A549 (cell line): ENCODE measurements at regions not wholly inside any gene's neighbourhood (a gene's known extent, or its start where the extent isn't known, plus 50 kb on each side); places are given as distances from the start of the nearest gene placed in this dataset.

Source experiments
- ATAC-seq, 2 experiments: fragments of 200-7000 bp in 1 of 2; fragments of >200 bp in 1 of 2; cut with Nextera tagmentation in 1 of 2; cut with Tn5 transposase in 1 of 2; 3 replicates each; pipeline versions ENCODE4 v1.8.0 to v1.9.1; 2018 to 2020; ENCODE audit warnings: mild to moderate bottlenecking in 1 of 2, moderate library complexity in 1 of 2
- CTCF ChIA-PET: fragments of 300-600 bp; sonication (Branson Sonifier 250); formaldehyde crosslinking; extraction: SDS; loops from one replicate; lab custom pipeline; 2021; ENCODE audit warnings: antibody characterized with exemption, inconsistent platforms; lab: Yijun Ruan, JAX
- POLR2A ChIA-PET: fragments of 350-600 bp; formaldehyde crosslinking; extraction: SDS; loops from one replicate; lab custom pipeline; 2021; ENCODE audit warnings: antibody characterized with exemption, inconsistent platforms; lab: Yijun Ruan, JAX
- DNase-seq, 2 experiments: peaks; one replicate each; pipeline versions ENCODE4 v3.0.0 to v3.0.0-alpha.2; 2011 to 2016; ENCODE audit warnings: low read depth in 1 of 2, low spot score in 1 of 2
- FAIRE-seq: peaks from 2 replicates; lab custom pipeline; 2011; peaks lifted over from hg19 to GRCh38; lab: Jason Lieb, UNC
- H3K27ac ChIP-seq, 2 experiments: fragments of >200 bp; sonication (Bioruptor Twin); formaldehyde crosslinking; 3 replicates each; pipeline ENCODE4 v1.5.1; 2016 to 2017
- H3K4me1 ChIP-seq: fragments of >200 bp; sonication (Bioruptor Twin); formaldehyde crosslinking; 3 replicates; pipeline ENCODE4 v1.6.1; 2016
- H3K4me2 ChIP-seq: fragments of >200 bp; sonication (Bioruptor Twin); formaldehyde crosslinking; 3 replicates; pipeline ENCODE4 v1.6.1; 2016
- H3K4me3 ChIP-seq: fragments of >200 bp; sonication (Bioruptor Twin); formaldehyde crosslinking; 3 replicates; pipeline ENCODE4 v1.5.1; 2016
- H3K9me3 ChIP-seq: fragments of >200 bp; sonication (Bioruptor Twin); formaldehyde crosslinking; 3 replicates; pipeline ENCODE4 v1.6.1; 2016
- CBX2 ChIP-seq: fragments of 200-600 bp; sonication (generic); IDR thresholded peaks from 2 replicates; pipeline ENCODE4 v1.6.1; 2016; ENCODE audit warnings: low read depth, mild to moderate bottlenecking, borderline replicate concordance
- CHD2 ChIP-seq: fragments of 150-350 bp; IDR thresholded peaks from 2 replicates; pipeline ENCODE4 v1.6.1; 2014; ENCODE audit warnings: low read length; ENCODE audit not compliant: partially characterized antibody
- CHD4 ChIP-seq: fragments of 200-600 bp; sonication (generic); IDR thresholded peaks from 2 replicates; pipeline ENCODE4 v1.6.1; 2016; ENCODE audit warnings: antibody characterized with exemption, mild to moderate bottlenecking, borderline replicate concordance
- E2F6 ChIP-seq: IDR thresholded peaks from 2 replicates; pipeline ENCODE4 v1.6.1; 2012; ENCODE audit warnings: low read depth, borderline replicate concordance
- EHF ChIP-seq: fragments of 250-450 bp; sonication (Bioruptor Pico); IDR thresholded peaks from 2 replicates; pipeline ENCODE4 v1.5.0; 2020; ENCODE audit warnings: mild to moderate bottlenecking
- ELK1 ChIP-seq: fragments of 150-350 bp; IDR thresholded peaks from 2 replicates; pipeline ENCODE4 v1.6.1; 2014; ENCODE audit warnings: low read depth, mild to moderate bottlenecking, low read length
- ESRRA ChIP-seq: fragments of 150-350 bp; IDR thresholded peaks from 2 replicates; pipeline ENCODE4 v1.6.1; 2014; ENCODE audit warnings: mild to moderate bottlenecking, low read length, borderline replicate concordance
- FOSB ChIP-seq: fragments of 250-450 bp; sonication (Bioruptor Pico); IDR thresholded peaks from 2 replicates; pipeline ENCODE4 v1.5.0; 2020; ENCODE audit warnings: mild to moderate bottlenecking, moderate library complexity
- FOSL2 ChIP-seq, 2 experiments: fragments of 450-650 bp in 1 of 2; fragments of >200 bp in 1 of 2; sonication (Bioruptor Twin) in 1 of 2; formaldehyde crosslinking; IDR thresholded peaks; 2 replicates each; pipeline versions ENCODE4 v1.5.0 to v1.6.1; 2016 to 2020; ENCODE audit warnings: mild to moderate bottlenecking in 1 of 2, moderate library complexity in 1 of 2
- HDAC2 ChIP-seq: fragments of 200-600 bp; sonication (generic); IDR thresholded peaks from 2 replicates; pipeline ENCODE4 v1.6.1; 2016
- HEYL ChIP-seq: fragments of 250-450 bp; sonication (Bioruptor Pico); IDR thresholded peaks from 2 replicates; pipeline ENCODE4 v1.8.0; 2021; ENCODE audit warnings: mild to moderate bottlenecking, moderate library complexity
- HOXA7 ChIP-seq: fragments of 250-450 bp; sonication (Bioruptor Pico); IDR thresholded peaks from 2 replicates; pipeline ENCODE4 v1.5.0; 2020; ENCODE audit warnings: mild to moderate bottlenecking, moderate library complexity
- HOXB13 ChIP-seq: fragments of 250-450 bp; sonication (Bioruptor Pico); IDR thresholded peaks from 2 replicates; pipeline ENCODE4 v1.5.0; 2020; ENCODE audit warnings: low read depth, mild to moderate bottlenecking, moderate library complexity
- HOXB5 ChIP-seq: fragments of 250-450 bp; sonication (Bioruptor Pico); IDR thresholded peaks from 2 replicates; pipeline ENCODE4 v1.5.0; 2020; ENCODE audit warnings: mild to moderate bottlenecking, moderate library complexity
- JUNB ChIP-seq: fragments of >200 bp; sonication (Bioruptor Twin); formaldehyde crosslinking; IDR thresholded peaks from 2 replicates; pipeline ENCODE4 v1.6.1; 2016
- KDM5A ChIP-seq: fragments of 200-600 bp; sonication (generic); IDR thresholded peaks from 2 replicates; pipeline ENCODE4 v1.6.1; 2016; ENCODE audit warnings: antibody characterized with exemption, mild to moderate bottlenecking
- MAX ChIP-seq: IDR thresholded peaks from 2 replicates; pipeline ENCODE4 v1.6.1; 2012
- MAZ ChIP-seq: fragments of 150-350 bp; IDR thresholded peaks from 2 replicates; pipeline ENCODE4 v1.6.1; 2014; ENCODE audit warnings: antibody characterized with exemption, low read depth, low read length, borderline replicate concordance
- PBX3 ChIP-seq: IDR thresholded peaks from 2 replicates; pipeline ENCODE4 v1.6.1; 2012
- RARB ChIP-seq: fragments of 250-450 bp; sonication (Bioruptor Pico); IDR thresholded peaks from 2 replicates; pipeline ENCODE4 v1.8.0; 2021; ENCODE audit warnings: mild to moderate bottlenecking, moderate library complexity
- SMC3 ChIP-seq: fragments of >200 bp; sonication (Bioruptor Twin); formaldehyde crosslinking; IDR thresholded peaks from 3 replicates; pipeline ENCODE4 v1.6.1; 2018; ENCODE audit warnings: inconsistent platforms
- TP53 ChIP-seq: fragments of 250-450 bp; sonication (Bioruptor Pico); IDR thresholded peaks from 2 replicates; pipeline ENCODE4 v1.5.0; 2021; ENCODE audit warnings: mild to moderate bottlenecking, moderate library complexity
- ZC3H11A ChIP-seq: fragments of 450-650 bp; IDR thresholded peaks from 2 replicates; pipeline ENCODE4 v1.6.1; 2014; ENCODE audit warnings: antibody characterized with exemption, mild to moderate bottlenecking
- ZSCAN20 ChIP-seq: fragments of 250-450 bp; sonication (Bioruptor Pico); IDR thresholded peaks from 2 replicates; pipeline ENCODE4 v1.8.0; 2022; ENCODE audit warnings: mild to moderate bottlenecking, moderate library complexity
- WGBS: methylation state at CpG from one replicate; pipeline ENCODE4 v1.1.6; 2017; ENCODE audit errors: missing lambda C conversion rate; 5-methylcytosine and 5-hydroxymethylcytosine counted together
- TF ChIP-seq, protein P1 (sequence below): fragments of 200-600 bp; sonication (generic); IDR thresholded peaks from 2 replicates; pipeline ENCODE4 v1.6.1; 2016; ENCODE audit warnings: antibody characterized with exemption, mild to moderate bottlenecking, moderate library complexity
- TF ChIP-seq, protein P2 (sequence below): fragments of 250-450 bp; sonication (Bioruptor Pico); IDR thresholded peaks from 2 replicates; pipeline ENCODE4 v1.5.0; 2020; ENCODE audit warnings: low read depth, mild to moderate bottlenecking, moderate library complexity

DNA sequence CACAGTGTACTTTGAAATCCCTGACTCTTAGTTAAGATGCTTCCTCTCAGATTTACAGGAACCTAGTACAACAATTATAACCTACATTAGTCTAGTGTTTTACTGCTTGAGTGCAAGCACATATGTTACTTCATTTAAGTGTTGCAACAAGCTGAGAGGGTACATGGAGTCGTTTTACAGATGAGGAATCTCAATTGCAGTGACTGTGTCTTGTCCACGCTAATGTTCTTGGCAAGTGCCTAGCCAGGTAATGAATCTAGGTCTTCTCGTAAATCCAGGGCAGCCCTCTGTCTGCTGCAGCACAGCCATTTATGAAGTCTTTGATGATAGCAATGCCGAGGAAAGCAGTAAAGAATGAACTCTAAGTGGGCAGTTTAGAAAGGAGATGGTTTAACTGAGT lies 384.4 kb upstream of the ARPP21 start:
- DNase-seq (no peak), FAIRE-seq (no peak), ATAC-seq (no peak)
- Histone ChIP-seq H3K4me2 (no peak overlapping the region), H3K4me1 (no peaks in the 10 kb centered on the region), H3K4me3 (no peak overlapping the region), H3K9me3 (no peaks in the 10 kb centered on the region), H3K27ac (no peak overlapping the region)
- ChIA-PET POLR2A (no interaction called here), CTCF (interaction anchor here (0.9 kb wide), 1 partner anchor 641 kb away, joined by 3 read pairs; no protein-coding TSS in a partner anchor)
- TF ChIP-seq HDAC2 = no peak
- no peak for TF ChIP-seq MAZ
- no peak for TF ChIP-seq E2F6
- TF ChIP-seq FOSL2 (IDR thresholded peaks at IDR 0.05) = no peak
- TF ChIP-seq FOSL2 (CRISPR knock-in tag; IDR thresholded peaks at IDR 0.05) = no peak
- TF ChIP-seq CHD4 = no peak
- no peak for TF ChIP-seq MAX
- TF ChIP-seq KDM5A = no peak
- TF ChIP-seq JUNB = no peak
- TF ChIP-seq ESRRA = no peak
- TF ChIP-seq ELK1 = no peak
- TF ChIP-seq FOSB (CRISPR knock-in tag) = no peak
- TF ChIP-seq, protein P1, sequence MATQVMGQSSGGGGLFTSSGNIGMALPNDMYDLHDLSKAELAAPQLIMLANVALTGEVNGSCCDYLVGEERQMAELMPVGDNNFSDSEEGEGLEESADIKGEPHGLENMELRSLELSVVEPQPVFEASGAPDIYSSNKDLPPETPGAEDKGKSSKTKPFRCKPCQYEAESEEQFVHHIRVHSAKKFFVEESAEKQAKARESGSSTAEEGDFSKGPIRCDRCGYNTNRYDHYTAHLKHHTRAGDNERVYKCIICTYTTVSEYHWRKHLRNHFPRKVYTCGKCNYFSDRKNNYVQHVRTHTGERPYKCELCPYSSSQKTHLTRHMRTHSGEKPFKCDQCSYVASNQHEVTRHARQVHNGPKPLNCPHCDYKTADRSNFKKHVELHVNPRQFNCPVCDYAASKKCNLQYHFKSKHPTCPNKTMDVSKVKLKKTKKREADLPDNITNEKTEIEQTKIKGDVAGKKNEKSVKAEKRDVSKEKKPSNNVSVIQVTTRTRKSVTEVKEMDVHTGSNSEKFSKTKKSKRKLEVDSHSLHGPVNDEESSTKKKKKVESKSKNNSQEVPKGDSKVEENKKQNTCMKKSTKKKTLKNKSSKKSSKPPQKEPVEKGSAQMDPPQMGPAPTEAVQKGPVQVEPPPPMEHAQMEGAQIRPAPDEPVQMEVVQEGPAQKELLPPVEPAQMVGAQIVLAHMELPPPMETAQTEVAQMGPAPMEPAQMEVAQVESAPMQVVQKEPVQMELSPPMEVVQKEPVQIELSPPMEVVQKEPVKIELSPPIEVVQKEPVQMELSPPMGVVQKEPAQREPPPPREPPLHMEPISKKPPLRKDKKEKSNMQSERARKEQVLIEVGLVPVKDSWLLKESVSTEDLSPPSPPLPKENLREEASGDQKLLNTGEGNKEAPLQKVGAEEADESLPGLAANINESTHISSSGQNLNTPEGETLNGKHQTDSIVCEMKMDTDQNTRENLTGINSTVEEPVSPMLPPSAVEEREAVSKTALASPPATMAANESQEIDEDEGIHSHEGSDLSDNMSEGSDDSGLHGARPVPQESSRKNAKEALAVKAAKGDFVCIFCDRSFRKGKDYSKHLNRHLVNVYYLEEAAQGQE = no peak
- TF ChIP-seq HEYL (CRISPR knock-in tag) = no peak
- WGBS = 23% methylated on average over 4 of the region's 4 CpGs

- TF ChIP-seq SMC3 (no peak), HOXB5 (CRISPR knock-in tag) (no peak), HOXB13 (CRISPR knock-in tag) (no peak), CHD4 (no peak), ZSCAN20 (CRISPR knock-in tag) (no peak), RARB (CRISPR knock-in tag) (no peak), CHD2 (no peak), PBX3 (no peak), CBX2 (no peak), TP53 (CRISPR knock-in tag) (no peak), HOXA7 (CRISPR knock-in tag) (no peak), FOSL2 (IDR thresholded peaks at IDR 0.05) (no peak), FOSL2 (CRISPR knock-in tag; IDR thresholded peaks at IDR 0.05) (no peak), MAX (no peak), EHF (CRISPR knock-in tag) (no peak), HEYL (CRISPR knock-in tag) (no peak), ZC3H11A (no peak)
- TF ChIP-seq, protein P2, sequence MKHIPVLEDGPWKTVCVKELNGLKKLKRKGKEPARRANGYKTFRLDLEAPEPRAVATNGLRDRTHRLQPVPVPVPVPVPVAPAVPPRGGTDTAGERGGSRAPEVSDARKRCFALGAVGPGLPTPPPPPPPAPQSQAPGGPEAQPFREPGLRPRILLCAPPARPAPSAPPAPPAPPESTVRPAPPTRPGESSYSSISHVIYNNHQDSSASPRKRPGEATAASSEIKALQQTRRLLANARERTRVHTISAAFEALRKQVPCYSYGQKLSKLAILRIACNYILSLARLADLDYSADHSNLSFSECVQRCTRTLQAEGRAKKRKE (CRISPR knock-in tag) = no peak
- H3K9me3 ChIP-seq = no peaks in the 10 kb centered on the region
- CTCF ChIA-PET = no interaction called here
- DNase-seq (no peak), ATAC-seq (no peak), FAIRE-seq (no peak)
- POLR2A ChIA-PET = no interaction called here
- H3K4me2 ChIP-seq = no peak overlapping the region
- no peak overlapping the region for H3K27ac ChIP-seq
- H3K4me1 ChIP-seq = no peaks in the 10 kb centered on the region
- no peak overlapping the region for H3K4me3 ChIP-seq
Observed at GRCh38 chr3:35257641-35258040, 381.7 kb upstream of the ARPP21 start.
